Bronchial epithelial cell (primary cell): ENCODE measurements at regions not wholly inside any gene's neighbourhood (a gene's known extent, or its start where the extent isn't known, plus 50 kb on each side); places are given as distances from the start of the nearest gene placed in this dataset.

Experiments used
- DNase-seq: peaks from one replicate; pipeline ENCODE4 v3.0.0-alpha.2; 2010; ENCODE audit warnings: low read depth
- FAIRE-seq: peaks from 2 replicates; lab custom pipeline; 2011; peaks lifted over from hg19 to GRCh38; lab: Jason Lieb, UNC
- H3K27me3 ChIP-seq: 2 replicates; pipeline ENCODE4 v1.5.1; 2011; ENCODE audit warnings: low read length; ENCODE audit not compliant: control insufficient read depth, insufficient read depth
- H3K36me3 ChIP-seq: 2 replicates; pipeline ENCODE4 v1.5.1; 2011; ENCODE audit warnings: low read length; ENCODE audit not compliant: control insufficient read depth, insufficient read depth
- H3K4me3 ChIP-seq: 2 replicates; pipeline ENCODE4 v1.5.1; 2011; ENCODE audit warnings: mild to moderate bottlenecking, low read depth, low read length, control low read depth
- TF ChIP-seq, protein P1 (sequence below): IDR thresholded peaks from 2 replicates; pipeline ENCODE4 v1.5.1; 2011; ENCODE audit warnings: mild to moderate bottlenecking, moderate library complexity, low read length, control low read depth, inconsistent platforms; ENCODE audit not compliant: insufficient read depth, severe bottlenecking

DNA sequence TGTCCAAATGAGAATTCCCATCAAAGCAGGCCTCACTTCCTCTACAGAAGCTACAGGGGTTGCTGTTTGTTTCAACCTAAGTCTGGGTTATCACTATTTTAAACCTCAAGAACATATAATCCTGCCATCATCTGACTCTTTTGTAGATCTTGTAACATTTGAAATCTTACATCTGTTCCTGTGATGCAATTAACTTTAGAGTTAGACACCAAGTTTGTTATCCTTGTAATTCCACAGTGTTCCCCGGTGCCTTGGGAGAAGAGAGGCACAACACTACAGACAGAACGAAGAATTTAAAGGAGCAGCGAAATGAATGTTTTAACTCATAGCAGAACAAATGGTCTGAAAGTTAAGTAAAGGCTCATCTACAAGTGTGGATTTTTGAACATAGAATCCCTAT, 116.1 kb downstream of the UCHL5 start:
- Histone ChIP-seq H3K27me3 (no peaks in the 10 kb centered on the region), H3K4me3 (no peak overlapping the region), H3K36me3 (no peaks in the 10 kb centered on the region)
- TF ChIP-seq, protein P1, sequence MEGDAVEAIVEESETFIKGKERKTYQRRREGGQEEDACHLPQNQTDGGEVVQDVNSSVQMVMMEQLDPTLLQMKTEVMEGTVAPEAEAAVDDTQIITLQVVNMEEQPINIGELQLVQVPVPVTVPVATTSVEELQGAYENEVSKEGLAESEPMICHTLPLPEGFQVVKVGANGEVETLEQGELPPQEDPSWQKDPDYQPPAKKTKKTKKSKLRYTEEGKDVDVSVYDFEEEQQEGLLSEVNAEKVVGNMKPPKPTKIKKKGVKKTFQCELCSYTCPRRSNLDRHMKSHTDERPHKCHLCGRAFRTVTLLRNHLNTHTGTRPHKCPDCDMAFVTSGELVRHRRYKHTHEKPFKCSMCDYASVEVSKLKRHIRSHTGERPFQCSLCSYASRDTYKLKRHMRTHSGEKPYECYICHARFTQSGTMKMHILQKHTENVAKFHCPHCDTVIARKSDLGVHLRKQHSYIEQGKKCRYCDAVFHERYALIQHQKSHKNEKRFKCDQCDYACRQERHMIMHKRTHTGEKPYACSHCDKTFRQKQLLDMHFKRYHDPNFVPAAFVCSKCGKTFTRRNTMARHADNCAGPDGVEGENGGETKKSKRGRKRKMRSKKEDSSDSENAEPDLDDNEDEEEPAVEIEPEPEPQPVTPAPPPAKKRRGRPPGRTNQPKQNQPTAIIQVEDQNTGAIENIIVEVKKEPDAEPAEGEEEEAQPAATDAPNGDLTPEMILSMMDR = no peak
- DNase-seq (no peak), FAIRE-seq (no peak)

DNA sequence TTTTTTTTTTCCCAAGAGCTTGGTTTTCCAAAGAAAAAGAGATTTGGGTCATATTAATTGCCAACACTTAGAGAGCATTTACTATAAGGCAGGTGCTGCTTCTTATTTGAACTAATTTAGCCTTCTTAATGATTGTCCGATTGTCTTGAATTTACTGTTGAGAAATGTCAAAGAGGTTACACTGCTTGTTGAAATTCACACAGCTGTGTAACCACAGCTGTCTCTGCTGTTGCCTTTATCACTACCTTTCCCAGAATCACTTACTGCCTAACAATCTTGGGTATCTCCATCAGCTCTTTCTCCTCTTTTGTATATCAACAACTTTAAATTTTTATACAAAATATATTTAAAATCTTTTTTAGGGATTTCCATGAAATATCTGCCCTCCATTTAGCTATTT, 115.6 kb downstream of the UCHL5 start:
- DNase-seq = no peak
- FAIRE-seq = no peak

DNA sequence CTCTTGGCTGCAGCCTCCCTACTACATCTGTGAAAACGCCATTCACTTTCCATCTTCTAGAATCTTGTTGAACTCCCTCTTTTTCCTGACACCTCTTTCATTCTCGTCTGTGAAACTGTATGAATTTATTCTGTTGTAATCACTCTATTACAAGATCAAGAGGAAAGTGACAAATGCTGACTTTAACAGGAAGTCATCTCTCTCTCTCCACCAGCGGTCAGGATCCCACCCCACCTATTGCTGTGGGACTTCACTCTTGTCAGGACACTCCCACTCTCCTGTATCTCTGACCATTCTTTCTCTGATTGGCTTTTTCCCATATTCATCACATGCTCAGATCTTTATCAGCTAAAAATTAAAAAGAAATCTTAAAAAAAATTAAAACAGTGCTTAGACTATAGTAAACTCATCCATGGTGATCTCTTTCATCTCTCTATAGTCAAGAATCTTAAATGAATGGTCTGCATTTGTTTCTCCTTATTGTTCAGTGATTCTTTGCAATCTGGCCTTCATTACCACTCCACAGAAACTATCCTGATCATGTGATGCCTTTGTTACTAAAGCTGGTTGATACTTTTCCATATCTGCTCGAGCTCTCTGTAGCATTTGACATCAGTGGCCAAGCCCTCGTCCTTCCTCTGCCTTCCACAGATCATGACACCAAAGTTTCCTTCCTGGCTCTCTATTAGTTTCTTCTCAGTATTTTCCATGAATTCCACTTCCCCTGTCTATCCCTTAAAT, 113.6 kb downstream of the UCHL5 start:
- H3K27me3 ChIP-seq = no peaks in the 10 kb centered on the region
- FAIRE-seq = no peak

More for the DNA sequence above, 115.6 kb downstream of the UCHL5 start:
- H3K36me3 ChIP-seq = no peaks in the 10 kb centered on the region
- no peaks in the 10 kb centered on the region for H3K27me3 ChIP-seq
- TF ChIP-seq, protein P1 = no peak
- H3K4me3 ChIP-seq = no peak overlapping the region

DNA sequence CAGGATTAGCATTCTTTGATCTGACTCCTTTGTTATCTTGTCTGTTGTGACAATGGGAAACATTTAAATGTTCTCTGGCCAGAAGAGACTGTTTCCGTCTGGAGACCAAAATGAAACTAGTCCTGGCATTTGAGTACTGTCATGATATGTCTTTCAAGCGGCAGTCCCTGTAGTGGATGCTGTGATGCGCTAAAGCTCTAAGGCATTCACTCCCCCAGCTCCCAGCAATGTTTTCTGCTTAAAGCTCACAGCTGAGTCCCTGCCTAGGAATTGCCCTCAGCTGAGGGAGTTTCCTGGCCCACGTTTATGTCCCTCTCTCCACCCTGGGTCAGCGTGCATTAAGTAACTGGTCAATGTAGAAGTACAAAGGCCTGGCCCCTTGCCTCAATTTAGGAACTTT, 109.4 kb downstream of the UCHL5 start:
- Histone ChIP-seq H3K36me3 (no peaks in the 10 kb centered on the region), H3K4me3 (no peak overlapping the region), H3K27me3 (no peaks in the 10 kb centered on the region)
- TF ChIP-seq, protein P1 = no peak
- no peak for DNase-seq
- FAIRE-seq = no peak

More for the DNA sequence above, 113.6 kb downstream of the UCHL5 start:
- DNase-seq = no peak
- H3K4me3 ChIP-seq = no peak overlapping the region
- TF ChIP-seq, protein P1 = no peak
- no peaks in the 10 kb centered on the region for H3K36me3 ChIP-seq

DNA sequence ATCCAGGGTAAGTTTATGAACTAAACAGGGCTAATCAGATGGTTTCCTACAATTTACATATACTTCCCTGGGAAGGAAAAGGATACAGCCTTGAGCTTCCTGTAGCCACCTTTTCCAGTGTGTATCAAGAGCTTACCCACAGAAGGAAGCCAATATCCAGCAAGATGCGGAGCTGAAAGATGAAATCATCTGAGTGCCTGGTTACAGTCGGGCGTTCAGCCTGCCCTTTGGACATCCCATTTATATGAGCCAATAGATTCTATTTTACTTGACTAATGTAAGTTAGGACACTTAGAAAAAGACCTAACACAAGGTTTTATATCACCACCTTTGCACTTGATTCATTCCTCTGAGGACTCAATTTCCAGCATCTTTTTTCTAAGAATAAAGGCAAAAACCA, 108.2 kb downstream of the UCHL5 start:
- no peak overlapping the region for H3K4me3 ChIP-seq
- H3K36me3 ChIP-seq = no peaks in the 10 kb centered on the region
- no peaks in the 10 kb centered on the region for H3K27me3 ChIP-seq
- TF ChIP-seq, protein P1 = no peak
- DNase-seq (no peak), FAIRE-seq (no peak)
